A549 (cell line): ENCODE measurements at regions not wholly inside any gene's neighbourhood (a gene's known extent, or its start where the extent isn't known, plus 50 kb on each side); places are given as distances from the start of the nearest gene placed in this dataset.

Experiments used
- ATAC-seq, 2 experiments: fragments of 200-7000 bp in 1 of 2; fragments of >200 bp in 1 of 2; cut with Nextera tagmentation in 1 of 2; cut with Tn5 transposase in 1 of 2; 3 replicates each; pipeline versions ENCODE4 v1.8.0 to v1.9.1; 2018 to 2020; ENCODE audit warnings: mild to moderate bottlenecking in 1 of 2, moderate library complexity in 1 of 2
- CTCF ChIA-PET: fragments of 300-600 bp; sonication (Branson Sonifier 250); formaldehyde crosslinking; extraction: SDS; loops from one replicate; lab custom pipeline; 2021; ENCODE audit warnings: antibody characterized with exemption, inconsistent platforms; lab: Yijun Ruan, JAX
- POLR2A ChIA-PET: fragments of 350-600 bp; formaldehyde crosslinking; extraction: SDS; loops from one replicate; lab custom pipeline; 2021; ENCODE audit warnings: antibody characterized with exemption, inconsistent platforms; lab: Yijun Ruan, JAX
- DNase-seq, 2 experiments: peaks; one replicate each; pipeline versions ENCODE4 v3.0.0 to v3.0.0-alpha.2; 2011 to 2016; ENCODE audit warnings: low read depth in 1 of 2, low spot score in 1 of 2
- FAIRE-seq: peaks from 2 replicates; lab custom pipeline; 2011; peaks lifted over from hg19 to GRCh38; lab: Jason Lieb, UNC
- H3K27ac ChIP-seq, 2 experiments: fragments of >200 bp; sonication (Bioruptor Twin); formaldehyde crosslinking; 3 replicates each; pipeline ENCODE4 v1.5.1; 2016 to 2017
- H3K4me1 ChIP-seq: fragments of >200 bp; sonication (Bioruptor Twin); formaldehyde crosslinking; 3 replicates; pipeline ENCODE4 v1.6.1; 2016
- H3K4me2 ChIP-seq: fragments of >200 bp; sonication (Bioruptor Twin); formaldehyde crosslinking; 3 replicates; pipeline ENCODE4 v1.6.1; 2016
- H3K4me3 ChIP-seq: fragments of >200 bp; sonication (Bioruptor Twin); formaldehyde crosslinking; 3 replicates; pipeline ENCODE4 v1.5.1; 2016
- H3K9me3 ChIP-seq: fragments of >200 bp; sonication (Bioruptor Twin); formaldehyde crosslinking; 3 replicates; pipeline ENCODE4 v1.6.1; 2016
- BHLHE40 ChIP-seq: IDR thresholded peaks from 2 replicates; pipeline ENCODE4 v1.6.1; 2012; ENCODE audit warnings: low read depth, low read length, inconsistent platforms
- CTCF ChIP-seq: fragments of >200 bp; sonication (Bioruptor Twin); formaldehyde crosslinking; IDR thresholded peaks from 3 replicates; pipeline ENCODE4 v1.5.1; 2016
- E2F6 ChIP-seq: IDR thresholded peaks from 2 replicates; pipeline ENCODE4 v1.6.1; 2012; ENCODE audit warnings: low read depth, borderline replicate concordance
- EHMT2 ChIP-seq: fragments of 200-600 bp; sonication (generic); IDR thresholded peaks from 2 replicates; pipeline ENCODE4 v1.6.1; 2016; ENCODE audit warnings: antibody characterized with exemption, low read depth, mild to moderate bottlenecking, moderate library complexity
- ELK1 ChIP-seq: fragments of 150-350 bp; IDR thresholded peaks from 2 replicates; pipeline ENCODE4 v1.6.1; 2014; ENCODE audit warnings: low read depth, mild to moderate bottlenecking, low read length
- EP300 ChIP-seq, 2 experiments: fragments of >200 bp; sonication (Bioruptor Twin); formaldehyde crosslinking; IDR thresholded peaks; 2 replicates in 1 of 2; 3 replicates in 1 of 2; pipeline ENCODE4 v1.6.1; 2016 to 2017
- ESRRA ChIP-seq: fragments of 150-350 bp; IDR thresholded peaks from 2 replicates; pipeline ENCODE4 v1.6.1; 2014; ENCODE audit warnings: mild to moderate bottlenecking, low read length, borderline replicate concordance
- FOXS1 ChIP-seq: fragments of 250-450 bp; sonication (Bioruptor Pico); IDR thresholded peaks from 2 replicates; pipeline ENCODE4 v1.5.0; 2020; ENCODE audit warnings: mild to moderate bottlenecking, moderate library complexity
- HDAC2 ChIP-seq: fragments of 200-600 bp; sonication (generic); IDR thresholded peaks from 2 replicates; pipeline ENCODE4 v1.6.1; 2016
- HEYL ChIP-seq: fragments of 250-450 bp; sonication (Bioruptor Pico); IDR thresholded peaks from 2 replicates; pipeline ENCODE4 v1.8.0; 2021; ENCODE audit warnings: mild to moderate bottlenecking, moderate library complexity
- HOXB5 ChIP-seq: fragments of 250-450 bp; sonication (Bioruptor Pico); IDR thresholded peaks from 2 replicates; pipeline ENCODE4 v1.5.0; 2020; ENCODE audit warnings: mild to moderate bottlenecking, moderate library complexity
- JUN ChIP-seq, 2 experiments: fragments of >200 bp; sonication (Bioruptor Twin); formaldehyde crosslinking; IDR thresholded peaks; 2 replicates in 1 of 2; 3 replicates in 1 of 2; pipeline ENCODE4 v1.6.1; 2016 to 2017
- KDM1A ChIP-seq: fragments of 200-600 bp; sonication (generic); IDR thresholded peaks from 2 replicates; pipeline ENCODE4 v1.6.1; 2016; ENCODE audit warnings: low read depth, mild to moderate bottlenecking
- MAFK ChIP-seq: fragments of 450-650 bp; IDR thresholded peaks from 2 replicates; pipeline ENCODE4 v1.6.1; 2014; ENCODE audit not compliant: partially characterized antibody
- POLR2A ChIP-seq: IDR thresholded peaks from 2 replicates; pipeline ENCODE4 v1.6.1; 2012; ENCODE audit warnings: mild to moderate bottlenecking, low read length
- RAD21 ChIP-seq, 2 experiments: fragments of >200 bp in 1 of 2; sonication (Bioruptor Twin) in 1 of 2; formaldehyde crosslinking in 1 of 2; IDR thresholded peaks in 1 of 2; conservative IDR thresholded peaks in 1 of 2; 2 replicates in 1 of 2; 3 replicates in 1 of 2; pipeline ENCODE4 v1.6.1; 2012 to 2018; ENCODE audit warnings: inconsistent platforms in 1 of 2
- RNF2 ChIP-seq: fragments of 200-600 bp; sonication (generic); IDR thresholded peaks from 2 replicates; pipeline ENCODE4 v1.6.1; 2016; ENCODE audit warnings: low read depth, mild to moderate bottlenecking, antibody characterized with exemption, moderate library complexity, borderline replicate concordance
- SMC3 ChIP-seq: fragments of >200 bp; sonication (Bioruptor Twin); formaldehyde crosslinking; IDR thresholded peaks from 3 replicates; pipeline ENCODE4 v1.6.1; 2018; ENCODE audit warnings: inconsistent platforms
- USF2 ChIP-seq: fragments of 450-650 bp; IDR thresholded peaks from 2 replicates; pipeline ENCODE4 v1.6.1; 2014; ENCODE audit warnings: antibody characterized with exemption
- ZC3H11A ChIP-seq: fragments of 450-650 bp; IDR thresholded peaks from 2 replicates; pipeline ENCODE4 v1.6.1; 2014; ENCODE audit warnings: antibody characterized with exemption, mild to moderate bottlenecking
- ZFP36 ChIP-seq: fragments of 450-650 bp; IDR thresholded peaks from 2 replicates; pipeline ENCODE4 v1.6.1; 2014; ENCODE audit warnings: borderline replicate concordance; ENCODE audit not compliant: partially characterized antibody
- ZNF302 ChIP-seq: fragments of 250-450 bp; sonication (Bioruptor Pico); IDR thresholded peaks from 2 replicates; pipeline ENCODE4 v1.9.0; 2021; ENCODE audit warnings: inconsistent platforms, mild to moderate bottlenecking, moderate library complexity
- WGBS: methylation state at CpG from one replicate; pipeline ENCODE4 v1.1.6; 2017; ENCODE audit errors: missing lambda C conversion rate; 5-methylcytosine and 5-hydroxymethylcytosine counted together
- TF ChIP-seq, protein P1 (sequence below): IDR thresholded peaks from 2 replicates; pipeline ENCODE4 v1.6.1; 2012

GRCh38 chr22:48250937-48251530 is 1488.6 kb downstream of the TBC1D22A start:
- Histone ChIP-seq H3K27ac (peak overlapping the region in 1 of 2 experiments; percentile 33; a peak in 1 of 6 replicates), H3K4me1 (peaks cover 11% of the 10 kb centered on the region), H3K4me3 (no peak overlapping the region), H3K4me2 (no peak overlapping the region), H3K9me3 (no peaks in the 10 kb centered on the region)
- ChIA-PET CTCF (no interaction called here), POLR2A (no interaction called here)
- ATAC-seq (no peak), DNase-seq (no peak), FAIRE-seq (no peak)
- WGBS: 94% methylated on average over 5 of the region's 5 CpGs
- TF ChIP-seq, protein P1, sequence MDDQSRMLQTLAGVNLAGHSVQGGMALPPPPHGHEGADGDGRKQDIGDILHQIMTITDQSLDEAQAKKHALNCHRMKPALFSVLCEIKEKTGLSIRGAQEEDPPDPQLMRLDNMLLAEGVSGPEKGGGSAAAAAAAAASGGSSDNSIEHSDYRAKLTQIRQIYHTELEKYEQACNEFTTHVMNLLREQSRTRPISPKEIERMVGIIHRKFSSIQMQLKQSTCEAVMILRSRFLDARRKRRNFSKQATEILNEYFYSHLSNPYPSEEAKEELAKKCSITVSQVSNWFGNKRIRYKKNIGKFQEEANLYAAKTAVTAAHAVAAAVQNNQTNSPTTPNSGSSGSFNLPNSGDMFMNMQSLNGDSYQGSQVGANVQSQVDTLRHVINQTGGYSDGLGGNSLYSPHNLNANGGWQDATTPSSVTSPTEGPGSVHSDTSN: no peak
- TF ChIP-seq SMC3 (no peak), RAD21 (conservative IDR thresholded peaks at IDR 0.05 in 1 of 2, IDR thresholded peaks at IDR 0.05 in 1 of 2) (no peak), ELK1 (no peak), ZFP36 (no peak), ZC3H11A (no peak), ESRRA (no peak), EHMT2 (no peak), RNF2 (no peak), MAFK (no peak), HEYL (CRISPR knock-in tag) (no peak), CTCF (no peak), HOXB5 (no peak)

DNA sequence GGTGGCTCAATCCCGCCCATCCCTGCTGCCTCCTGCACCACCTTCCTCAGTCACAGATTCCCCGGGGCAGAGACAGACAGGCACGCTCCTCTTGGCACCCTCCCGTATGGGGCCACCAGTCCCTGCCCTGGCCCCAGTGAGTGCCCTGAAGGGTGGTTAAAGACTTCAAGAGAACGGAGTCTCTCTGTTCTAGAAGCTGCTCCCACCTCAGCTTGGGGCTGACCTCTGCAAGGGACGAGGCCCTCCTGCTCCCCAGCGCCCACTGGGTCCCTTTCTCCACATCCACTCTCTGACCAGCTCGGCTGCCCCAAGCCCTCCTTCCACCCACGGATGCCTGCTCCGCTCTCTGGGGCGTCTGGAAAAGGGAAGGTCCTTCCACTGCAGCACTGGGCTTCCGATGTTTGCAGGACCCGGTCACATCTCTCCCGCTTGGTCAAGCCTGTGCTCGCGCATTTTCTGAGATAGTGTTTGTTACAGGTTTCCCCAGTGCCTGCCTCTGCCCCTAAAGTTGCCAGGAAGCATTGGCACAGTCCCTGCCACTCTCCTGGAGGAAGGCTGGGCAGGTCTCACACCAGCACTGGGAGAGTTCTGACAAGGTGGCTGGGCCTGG is 1487.9 kb downstream of the TBC1D22A start:
- no peak overlapping the region for H3K4me3 ChIP-seq
- peaks cover 11% of the 10 kb centered on the region for H3K4me1 ChIP-seq
- ChIA-PET CTCF (no interaction called here), POLR2A (no interaction called here)
- ATAC-seq: no peak
- peak overlapping the region in 1 of 2 experiments; percentile 33; a peak in 1 of 6 replicates for H3K27ac ChIP-seq
- no peak for TF ChIP-seq ESRRA
- no peak for TF ChIP-seq HDAC2
- no peak for TF ChIP-seq JUN (IDR thresholded peaks at IDR 0.05)
- no peak for TF ChIP-seq EP300 (IDR thresholded peaks at IDR 0.05)
- no peak for TF ChIP-seq E2F6
- no peak for TF ChIP-seq BHLHE40
- TF ChIP-seq POLR2A: no peak
- TF ChIP-seq FOXS1 (CRISPR knock-in tag): no peak
- no peak for TF ChIP-seq USF2
- no peak for TF ChIP-seq ZNF302 (CRISPR knock-in tag)
- TF ChIP-seq KDM1A: no peak
- no peak for TF ChIP-seq RNF2
- no peaks in the 10 kb centered on the region for H3K9me3 ChIP-seq
- no peak for DNase-seq
- no peak overlapping the region for H3K4me2 ChIP-seq
- FAIRE-seq: no peak
- 90% methylated on average over 12 of the region's 16 CpGs for WGBS
